GM12873 (cell line): ENCODE measurements at regions not wholly inside any gene's neighbourhood (a gene's known extent, or its start where the extent isn't known, plus 50 kb on each side); places are given as distances from the start of the nearest gene placed in this dataset.

Source experiments
- CTCF ChIP-seq: IDR thresholded peaks from 2 replicates; pipeline ENCODE4 v1.5.1; 2012; ENCODE audit warnings: low read depth, mild to moderate bottlenecking, moderate library complexity, low read length, control low read depth; ENCODE audit not compliant: insufficient read depth; ENCODE audit errors: missing control alignments

GRCh38 chr10:78402591-78402990 lies 368.9 kb downstream of the RPS24 start:
- TF ChIP-seq CTCF: no peak

GRCh38 chr10:78403781-78404180 lies 370.1 kb downstream of the RPS24 start:
- no peak for TF ChIP-seq CTCF

GRCh38 chr10:78404296-78404695 lies 370.6 kb downstream of the RPS24 start:
- TF ChIP-seq CTCF: no peak

DNA sequence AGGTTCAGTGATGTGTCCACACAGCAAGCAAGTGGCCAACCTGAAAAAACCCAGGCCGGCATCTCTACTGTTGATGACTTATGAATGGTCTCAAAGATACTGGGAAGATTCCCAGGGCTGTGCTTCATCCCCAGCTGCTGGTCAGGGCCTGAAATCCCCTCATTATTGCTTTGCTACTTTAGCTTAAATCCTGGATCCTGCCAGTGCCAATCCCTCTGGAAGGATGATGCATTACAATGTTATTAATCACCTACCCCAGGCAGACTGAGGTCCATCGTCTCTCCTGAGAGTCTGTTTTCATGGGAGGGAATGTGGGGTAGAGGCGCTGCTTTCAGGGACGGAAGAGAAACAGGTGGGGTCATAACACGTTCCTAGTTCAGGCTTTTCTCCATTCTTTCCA lies 371.6 kb downstream of the RPS24 start:
- TF ChIP-seq CTCF: no peak

DNA sequence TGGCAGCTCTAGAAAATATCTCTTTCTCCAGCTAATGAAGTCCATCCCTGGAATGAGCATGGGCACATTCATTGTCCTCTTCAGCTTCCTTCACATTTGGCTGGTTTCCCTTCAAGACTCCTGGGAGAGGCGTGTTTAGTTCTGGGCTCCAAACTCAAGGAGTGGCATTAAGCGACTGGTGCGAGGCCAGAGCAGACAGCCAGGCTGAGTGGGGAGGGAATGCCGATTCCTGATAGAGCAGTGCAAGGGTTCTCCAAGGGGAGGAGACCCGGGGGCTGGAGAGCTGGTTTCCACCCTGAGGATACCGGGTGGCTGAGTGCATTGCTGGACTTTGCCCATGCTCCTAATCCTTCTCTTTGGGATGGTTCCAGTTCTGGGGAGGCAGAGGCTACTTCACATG lies 372.1 kb downstream of the RPS24 start:
- no peak for TF ChIP-seq CTCF

GRCh38 chr10:78406648-78407008 lies 373.0 kb downstream of the RPS24 start:
- no peak for TF ChIP-seq CTCF

DNA sequence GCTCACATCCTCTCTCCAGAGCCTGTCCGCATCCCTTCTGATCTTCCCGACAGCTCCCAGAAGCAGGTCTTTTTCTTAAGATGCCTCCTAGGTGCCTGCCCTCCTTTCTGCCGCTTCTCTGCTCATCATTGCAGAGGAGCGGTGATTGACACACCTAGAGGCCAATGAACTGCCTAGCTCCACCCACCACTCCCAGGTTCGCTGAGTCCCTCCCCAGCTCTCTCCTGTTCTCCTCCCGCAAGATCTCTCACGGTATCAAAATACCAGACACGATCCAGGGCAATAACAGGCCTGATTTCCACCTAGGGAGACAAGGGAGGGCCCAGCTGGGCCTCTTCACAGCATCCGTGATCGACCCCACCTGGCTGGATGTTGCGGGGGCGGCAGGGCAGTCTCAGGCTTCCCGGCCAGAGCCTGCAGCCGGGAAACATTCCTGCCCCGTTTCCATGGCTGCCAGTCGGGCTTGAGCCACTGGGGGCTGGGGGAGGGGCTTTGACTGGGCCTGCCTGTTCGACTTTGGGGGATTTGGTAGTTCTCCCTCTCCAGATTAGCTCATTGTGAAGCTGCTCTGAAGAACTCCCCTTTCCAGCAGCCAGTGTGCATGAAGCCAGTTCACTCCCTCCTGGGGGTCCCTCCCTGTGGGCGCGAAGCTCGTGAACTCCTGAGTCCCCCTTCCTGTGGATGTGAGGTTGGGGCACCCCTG lies 373.5 kb downstream of the RPS24 start:
- no peak for TF ChIP-seq CTCF
